Left ventricle myocardium superior (tissue), 1 donor: ENCODE measurements at regions not wholly inside any gene's neighbourhood (a gene's known extent, or its start where the extent isn't known, plus 50 kb on each side); places are given as distances from the start of the nearest gene placed in this dataset.

Experiments
- ATAC-seq: fragments of 200-7000 bp; cut with Tn5 transposase; one replicate; pipeline ENCODE4 v1.9.1; 2020; ENCODE audit warnings: mild to moderate bottlenecking, moderate library complexity
- DNase-seq: peaks from one replicate; pipeline ENCODE4 v3.0.0-alpha.2; 2020
- intact Hi-C: fragments of 100-400 bp; cut with micrococcal nuclease; formaldehyde crosslinking; loops from one replicate; pipeline ENCODE4 v1.11.0; 2022
- donor health status: DM: no; HTN: yes; CAD: no; lungs with severe emphysema.

DNA sequence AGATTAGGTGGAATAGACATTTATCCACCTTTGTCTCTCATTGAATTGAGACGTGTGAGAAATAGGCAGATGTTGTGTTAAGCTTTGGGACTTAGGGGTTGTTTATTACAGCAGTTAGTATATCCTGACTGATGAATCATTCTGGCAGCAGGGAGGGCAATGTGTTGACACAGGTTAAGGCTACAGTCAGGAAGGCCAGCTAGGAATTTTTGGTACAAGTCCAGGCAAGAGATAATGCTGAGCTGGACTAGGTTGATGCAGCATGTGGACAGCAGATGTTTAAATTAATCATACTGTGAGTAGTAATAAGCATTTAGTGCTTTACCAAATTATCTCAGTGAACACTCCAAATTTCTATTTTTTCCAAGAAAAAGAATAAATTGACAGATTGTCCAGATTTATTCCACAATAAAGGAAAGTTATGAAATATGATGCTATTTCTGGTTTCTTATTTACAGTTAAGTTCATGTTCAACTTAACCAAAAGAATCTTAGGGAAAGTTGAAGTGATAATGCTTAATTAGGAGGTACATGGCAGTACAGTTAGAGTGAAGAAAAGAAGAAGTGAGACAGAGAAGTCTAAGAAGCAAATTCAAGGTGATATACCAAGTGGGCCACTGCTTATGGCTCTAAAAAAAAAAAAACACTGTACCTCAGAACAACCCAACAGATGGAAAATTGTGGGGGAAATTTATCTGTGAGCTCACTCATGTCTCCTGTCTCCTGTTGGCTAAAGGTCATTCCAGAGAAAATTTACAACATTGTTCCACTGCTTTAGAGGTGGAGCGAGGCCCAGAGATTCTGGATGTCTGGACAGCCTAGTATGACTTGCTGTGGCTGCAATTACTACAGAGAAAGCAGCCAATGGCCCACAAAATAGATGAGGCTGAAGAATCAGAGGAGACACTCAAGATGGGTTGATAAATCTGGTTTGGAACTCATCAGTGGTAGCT, 102.7 kb upstream of the C21orf91 start:
- intact Hi-C loops: no loop called here
- DNase-seq (no peak), ATAC-seq (peak; percentile 93)

DNA sequence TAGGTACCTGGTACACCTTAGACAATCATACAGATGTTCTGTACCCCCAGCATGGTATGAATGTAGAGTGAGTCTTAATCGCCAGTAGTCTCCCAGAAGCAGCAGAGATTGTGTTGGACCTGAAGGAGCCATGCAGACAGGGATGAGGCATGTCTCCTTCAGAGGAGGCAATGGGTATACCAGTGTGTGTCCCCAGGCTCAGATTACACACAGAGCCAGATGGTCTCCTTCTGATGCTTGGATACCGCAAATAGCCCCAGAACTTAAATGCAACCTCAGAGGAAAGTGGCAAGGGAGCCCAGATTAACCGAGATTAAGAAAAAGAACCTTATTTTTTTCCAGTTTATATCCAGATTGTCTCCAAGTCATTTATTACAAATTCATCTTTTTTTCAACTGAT, 96.8 kb upstream of the C21orf91 start:
- no peak for ATAC-seq
- intact Hi-C loops: no loop called here
- DNase-seq: no peak

DNA sequence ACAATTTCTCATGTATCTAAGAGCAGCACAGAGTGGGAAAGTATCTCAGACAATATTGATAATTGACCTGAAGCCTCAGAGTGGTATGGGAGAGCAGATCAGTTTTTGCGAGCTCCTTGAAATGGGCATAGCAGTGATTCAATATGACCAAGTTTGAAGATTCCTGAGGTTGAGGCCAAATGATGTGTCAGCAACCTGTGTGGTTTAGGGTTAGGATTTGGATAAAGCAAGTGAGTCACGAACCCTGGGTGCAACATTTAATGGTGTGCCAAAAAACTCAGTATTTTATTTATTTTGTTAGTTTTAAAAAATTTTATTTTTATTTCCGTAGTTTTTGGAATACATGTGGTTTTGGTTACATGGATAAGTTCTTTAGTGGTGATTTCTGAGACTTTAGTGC, 92.5 kb upstream of the C21orf91 start:
- ATAC-seq: no peak
- no peak for DNase-seq
- intact Hi-C loops: no loop called here

DNA sequence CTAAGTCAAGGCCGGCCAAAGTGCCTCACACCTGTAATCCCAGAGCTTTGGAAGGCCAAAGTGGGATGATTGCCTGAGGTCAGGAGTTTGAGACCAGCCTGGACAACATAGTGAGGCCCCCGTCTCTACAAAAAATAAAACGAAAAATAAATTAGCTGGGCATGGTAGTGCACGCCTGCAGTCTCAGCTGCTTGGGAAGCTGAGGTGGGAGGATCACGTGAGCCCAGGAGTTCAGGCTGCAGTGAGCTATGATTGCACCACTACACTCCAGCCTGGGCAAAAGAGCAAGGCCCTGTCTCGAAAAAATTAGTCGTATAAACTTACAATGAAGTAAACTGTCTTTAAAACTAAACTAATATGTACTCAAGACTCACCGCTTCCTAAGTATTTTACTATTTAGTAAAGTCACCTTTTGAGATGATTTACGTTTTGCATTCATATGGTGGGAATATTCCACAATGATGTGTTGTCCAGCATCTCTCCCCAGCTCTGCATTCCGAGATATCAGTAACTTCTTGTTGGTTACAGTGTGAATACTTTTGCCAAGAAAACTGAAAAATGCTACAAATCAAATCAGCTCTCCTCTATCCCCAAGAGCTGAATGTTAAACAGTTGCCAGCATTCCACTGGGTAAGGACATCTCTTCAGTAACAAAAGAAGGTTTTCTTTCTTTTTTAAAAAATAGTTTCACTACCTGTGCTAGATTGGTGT, 84.9 kb upstream of the C21orf91 start:
- DNase-seq: no peak
- intact Hi-C loops: loop anchor here (2.0 kb wide), 1 partner anchor 225 kb away; no protein-coding TSS in a partner anchor
- ATAC-seq: peak; percentile 31

DNA sequence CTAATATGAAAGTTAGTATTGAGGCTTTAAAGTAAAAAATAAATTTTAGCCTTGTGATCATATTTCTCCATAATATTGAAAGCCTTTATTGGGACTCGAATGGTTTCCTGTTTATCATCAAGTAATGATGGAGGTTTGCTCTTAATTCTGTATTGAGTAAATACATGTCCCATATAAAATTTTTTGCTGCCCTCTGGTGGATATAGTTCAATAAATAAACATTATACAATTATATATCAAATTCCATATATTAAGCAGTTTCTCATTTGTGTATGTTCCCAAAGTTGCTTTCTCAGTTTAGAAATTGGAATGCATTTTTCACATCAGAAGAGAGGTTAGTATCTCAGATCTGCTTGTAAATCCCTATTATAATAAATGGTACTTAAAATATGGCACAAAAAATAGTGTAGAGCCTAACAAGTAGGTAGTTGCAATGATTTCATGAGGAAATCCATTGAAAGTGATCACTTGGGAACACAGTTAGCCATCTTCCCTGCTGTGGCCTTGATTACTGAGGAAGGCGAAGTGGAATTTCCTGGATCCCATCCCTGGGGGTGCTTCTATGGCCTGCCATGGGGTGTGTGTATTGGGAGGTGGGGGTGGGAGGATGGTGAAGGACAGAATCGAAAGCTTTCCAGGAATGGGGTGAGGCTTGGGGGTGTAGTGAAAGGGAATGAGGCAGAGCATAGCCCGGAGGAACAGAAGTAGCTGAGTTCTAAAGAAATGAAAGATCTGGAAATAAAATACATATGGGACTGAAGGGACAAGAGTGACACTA, 84.1 kb upstream of the C21orf91 start:
- ATAC-seq (peak; percentile 42), DNase-seq (no peak)
- intact Hi-C loops: loop anchor here (2.0 kb wide), 1 partner anchor 224 kb away; no protein-coding TSS in a partner anchor

DNA sequence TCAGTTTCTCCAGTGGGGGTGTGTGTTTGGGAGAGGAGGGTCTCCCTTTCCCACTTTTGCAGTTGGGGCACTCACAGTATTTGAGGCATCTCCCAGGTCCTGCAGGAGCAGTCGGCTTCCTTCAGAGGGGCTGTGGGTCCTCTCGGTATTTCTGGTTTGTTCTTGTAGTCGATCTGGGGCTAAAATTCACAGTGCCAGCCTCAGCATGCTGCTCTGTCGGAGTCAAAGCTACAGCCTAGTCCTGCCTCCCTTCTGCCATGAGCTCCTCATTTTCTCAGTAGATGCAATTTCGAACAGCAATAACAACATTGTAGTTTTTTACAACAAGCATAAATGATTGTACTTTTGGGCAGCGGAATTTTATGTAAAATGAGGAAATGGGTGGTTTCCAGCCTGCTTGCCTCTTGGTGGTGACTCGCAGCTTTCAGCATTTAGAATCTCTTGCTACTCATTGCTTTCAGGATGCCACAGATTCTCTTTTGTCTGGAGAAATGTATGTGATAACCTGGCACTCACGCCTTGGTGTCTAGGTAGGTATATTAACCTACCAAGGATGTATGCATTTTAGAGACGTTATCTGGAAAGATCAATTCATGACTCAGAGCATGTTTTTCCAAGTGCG, 82.4 kb upstream of the C21orf91 start:
- intact Hi-C loops: loop anchor here (2.0 kb wide), 1 partner anchor 223 kb away; no protein-coding TSS in a partner anchor
- ATAC-seq (no peak), DNase-seq (no peak)

DNA sequence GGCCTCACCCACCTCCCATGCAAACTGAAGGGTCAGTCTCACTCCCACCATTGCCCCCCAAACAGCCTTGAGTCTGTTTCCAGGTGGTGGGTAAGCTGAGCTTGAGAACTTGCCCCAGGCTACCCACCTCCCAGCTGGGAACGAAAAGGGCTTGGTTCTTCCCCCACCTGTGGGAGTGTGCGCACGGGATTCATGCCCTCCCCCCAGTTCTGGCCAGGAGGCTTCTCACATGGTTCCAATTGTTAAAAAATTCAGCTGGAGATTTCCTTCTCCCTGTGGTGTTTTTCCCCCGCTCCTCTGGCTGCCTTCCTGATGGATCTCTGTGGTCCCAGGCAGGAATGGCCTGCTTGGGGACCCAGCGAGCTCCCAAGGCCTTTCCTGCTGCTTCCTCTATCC, 81.8 kb upstream of the C21orf91 start:
- DNase-seq (peak; percentile 29), ATAC-seq (peak; percentile 39)
- intact Hi-C loops: no loop called here

DNA sequence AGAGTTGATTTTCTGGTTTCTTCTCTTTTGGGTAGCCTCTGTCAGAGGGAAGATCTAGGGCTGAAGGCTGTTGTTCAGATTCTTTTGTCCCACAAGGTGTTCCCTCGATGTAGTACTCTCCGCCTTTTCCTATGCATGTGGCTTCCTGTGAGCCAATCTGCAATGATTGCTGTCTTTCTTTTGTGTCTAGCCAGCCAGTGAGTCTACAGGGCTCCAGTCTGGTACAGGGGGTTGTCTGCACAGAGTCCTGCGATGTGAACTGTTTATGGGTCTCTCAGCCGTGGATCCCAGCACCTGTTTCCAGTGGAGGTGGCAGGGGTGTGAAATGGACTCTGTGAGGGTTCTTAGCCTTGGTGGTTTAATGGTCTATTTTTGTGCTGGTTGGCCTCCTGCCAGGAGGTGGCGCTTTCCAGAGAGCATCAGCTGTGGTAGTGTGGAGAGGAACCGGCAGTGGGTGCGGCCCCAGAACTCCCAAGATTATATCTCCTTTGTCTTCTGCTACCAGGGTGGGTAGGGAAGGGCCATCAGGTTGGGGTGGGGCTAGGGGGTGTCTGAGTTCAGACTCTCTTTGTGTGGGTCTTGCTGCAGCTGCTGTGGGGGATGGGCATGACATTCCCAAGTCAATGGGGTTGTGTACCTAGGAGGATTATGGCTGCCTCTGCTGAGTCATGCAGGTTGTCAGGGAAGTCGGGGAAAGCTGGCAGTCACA, 81.3 kb upstream of the C21orf91 start:
- DNase-seq: peak; percentile 55
- ATAC-seq: peak; percentile 73

DNA sequence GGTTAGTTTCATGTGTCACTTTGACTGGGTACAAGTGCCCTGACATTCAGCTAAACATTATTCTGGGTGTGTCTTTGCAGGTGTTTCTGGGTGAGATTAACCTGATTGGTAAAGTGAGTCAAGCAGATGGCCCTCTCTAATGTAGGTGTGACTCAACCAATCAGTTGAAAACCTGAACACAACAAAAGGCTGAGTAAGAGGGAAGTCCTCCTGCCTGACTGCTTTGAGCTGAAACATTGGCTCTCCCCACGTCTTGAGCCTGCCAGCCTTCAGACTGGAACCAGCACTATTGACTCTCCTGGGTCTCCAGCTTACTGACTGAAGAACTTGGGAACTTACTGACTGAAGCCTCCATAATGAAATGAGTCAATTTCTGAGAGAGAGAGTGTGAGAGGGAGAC, 70.0 kb upstream of the C21orf91 start:
- no peak for DNase-seq
- intact Hi-C loops: no loop called here
- no peak for ATAC-seq

More for the DNA sequence above, 81.3 kb upstream of the C21orf91 start:
- intact Hi-C loops: no loop called here

DNA sequence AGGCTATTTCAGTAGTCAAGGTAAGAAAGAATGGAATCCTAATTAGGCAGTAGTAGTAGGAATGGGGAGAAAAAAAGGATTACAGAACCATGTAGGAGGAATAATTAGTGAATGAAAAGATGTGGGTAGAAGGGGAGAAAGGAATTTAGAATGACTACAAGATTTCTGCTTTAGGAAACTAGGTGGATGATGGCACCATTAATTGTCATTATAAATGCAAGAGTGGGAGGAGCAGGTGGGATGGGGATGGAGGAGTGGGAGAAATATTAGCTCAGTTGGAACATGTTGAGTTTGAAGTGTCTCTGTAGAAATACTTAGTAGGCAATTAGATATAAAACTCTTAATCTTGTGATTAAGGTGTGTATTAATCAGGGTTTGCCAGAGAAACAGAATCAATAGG, 50.0 kb upstream of the C21orf91 start:
- DNase-seq: no peak
- intact Hi-C loops: no loop called here
- ATAC-seq: no peak
